ENCODE measurements at regions not wholly inside any gene's neighbourhood (a gene's known extent, or its start where the extent isn't known, plus 50 kb on each side); places are given as distances from the start of the nearest gene placed in this dataset.

DNA sequence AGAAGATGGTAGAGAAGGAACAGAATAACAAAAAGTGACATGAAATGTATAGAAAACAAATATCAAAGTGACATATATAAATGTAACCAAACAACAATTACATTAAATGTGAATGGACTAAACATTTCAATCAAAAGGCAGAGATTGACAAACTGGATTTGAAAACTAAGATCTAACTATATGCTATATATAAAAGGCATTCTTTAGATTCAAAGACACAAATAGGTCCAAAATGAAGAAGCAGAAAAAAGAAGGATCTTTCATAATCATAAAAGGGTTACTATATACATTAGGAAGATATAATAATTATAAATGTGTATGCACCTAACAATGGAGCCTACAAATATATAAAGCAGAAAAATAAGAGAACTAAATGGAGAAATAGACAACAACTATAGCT lies 183.7 kb downstream of the METTL4 start:
- no peak for TF ChIP-seq CTCF (IDR thresholded peaks at IDR 0.05; ENCODE audit: unreplicated experiment)
- H3K36me3 Mint-ChIP-seq (ENCODE audit: low read depth, unreplicated experiment), result no peaks in the 10 kb centered on the region
- H3K27ac Mint-ChIP-seq (ENCODE audit: unreplicated experiment), result no peak overlapping the region
- no peak overlapping the region for H3K4me3 Mint-ChIP-seq (ENCODE audit: unreplicated experiment)
- no peak for DNase-seq (ENCODE audit: low spot score)
- H3K9me3 Mint-ChIP-seq (ENCODE audit: unreplicated experiment), result no peaks in the 10 kb centered on the region
- no peaks in the 10 kb centered on the region for H3K4me1 Mint-ChIP-seq (ENCODE audit: unreplicated experiment)
- H3K27me3 Mint-ChIP-seq (ENCODE audit: unreplicated experiment), result no peaks in the 10 kb centered on the region

- H3K4me1 Mint-ChIP-seq (ENCODE audit: unreplicated experiment), result no peaks in the 10 kb centered on the region
- no peaks in the 10 kb centered on the region for H3K9me3 Mint-ChIP-seq (ENCODE audit: unreplicated experiment)
- no peaks in the 10 kb centered on the region for H3K36me3 Mint-ChIP-seq (ENCODE audit: low read depth, unreplicated experiment)
- H3K27ac Mint-ChIP-seq (ENCODE audit: unreplicated experiment), result no peak overlapping the region
- no peak overlapping the region for H3K4me3 Mint-ChIP-seq (ENCODE audit: unreplicated experiment)
- no peaks in the 10 kb centered on the region for H3K27me3 Mint-ChIP-seq (ENCODE audit: unreplicated experiment)
- DNase-seq (ENCODE audit: low spot score), result no peak
- TF ChIP-seq CTCF (IDR thresholded peaks at IDR 0.05; ENCODE audit: unreplicated experiment), result no peak
Measured at GRCh38 chr18:2390158-2390557, 181.1 kb downstream of the METTL4 start.

DNA sequence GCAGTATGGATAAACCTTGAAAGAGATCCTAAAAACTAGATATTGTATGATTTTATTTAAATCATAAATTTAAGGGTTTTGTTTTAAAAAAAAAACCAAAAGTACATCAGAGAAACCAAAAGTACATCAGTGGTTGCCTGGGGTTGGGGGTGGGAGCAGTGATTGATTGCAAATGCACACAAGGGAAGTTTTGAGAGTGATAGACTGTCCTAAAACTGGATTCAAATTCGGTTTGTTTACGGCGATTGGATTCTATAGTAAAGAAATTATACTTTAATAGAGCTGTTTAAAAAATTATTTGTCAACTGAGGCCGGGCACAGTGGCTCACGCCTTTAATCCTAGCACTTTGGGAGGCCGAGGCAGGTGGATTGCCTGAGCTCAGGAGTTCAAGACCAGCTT lies 179.8 kb downstream of the METTL4 start:
- no peaks in the 10 kb centered on the region for H3K36me3 Mint-ChIP-seq (ENCODE audit: low read depth, unreplicated experiment)
- H3K27ac Mint-ChIP-seq (ENCODE audit: unreplicated experiment), result no peak overlapping the region
- no peaks in the 10 kb centered on the region for H3K4me1 Mint-ChIP-seq (ENCODE audit: unreplicated experiment)
- no peaks in the 10 kb centered on the region for H3K9me3 Mint-ChIP-seq (ENCODE audit: unreplicated experiment)
- no peak for TF ChIP-seq CTCF (IDR thresholded peaks at IDR 0.05; ENCODE audit: unreplicated experiment)
- no peak for DNase-seq (ENCODE audit: low spot score)
- H3K27me3 Mint-ChIP-seq (ENCODE audit: unreplicated experiment), result no peaks in the 10 kb centered on the region
- H3K4me3 Mint-ChIP-seq (ENCODE audit: unreplicated experiment), result no peak overlapping the region

- Mint-ChIP-seq H3K4me1 (ENCODE audit: unreplicated experiment) (no peaks in the 10 kb centered on the region), H3K27me3 (ENCODE audit: unreplicated experiment) (no peaks in the 10 kb centered on the region), H3K36me3 (ENCODE audit: low read depth, unreplicated experiment) (no peaks in the 10 kb centered on the region)
Measured at GRCh38 chr18:2392446-2392845, 178.9 kb downstream of the METTL4 start.

GRCh38 chr18:2394684-2395083 lies 176.6 kb downstream of the METTL4 start:
- Mint-ChIP-seq H3K27ac (ENCODE audit: unreplicated experiment) (no peak overlapping the region), H3K36me3 (ENCODE audit: low read depth, unreplicated experiment) (no peaks in the 10 kb centered on the region), H3K9me3 (ENCODE audit: unreplicated experiment) (no peaks in the 10 kb centered on the region), H3K4me3 (ENCODE audit: unreplicated experiment) (no peak overlapping the region), H3K4me1 (ENCODE audit: unreplicated experiment) (no peaks in the 10 kb centered on the region), H3K27me3 (ENCODE audit: unreplicated experiment) (peaks cover 2% of the 10 kb centered on the region)
- no peak for DNase-seq (ENCODE audit: low spot score)
- TF ChIP-seq CTCF (IDR thresholded peaks at IDR 0.05; ENCODE audit: unreplicated experiment), result no peak

More at GRCh38 chr18:2392446-2392845, 178.9 kb downstream of the METTL4 start:
- Mint-ChIP-seq H3K9me3 (ENCODE audit: unreplicated experiment) (no peaks in the 10 kb centered on the region), H3K27ac (ENCODE audit: unreplicated experiment) (no peak overlapping the region), H3K4me3 (ENCODE audit: unreplicated experiment) (no peak overlapping the region)
- TF ChIP-seq CTCF (IDR thresholded peaks at IDR 0.05; ENCODE audit: unreplicated experiment), result no peak
- no peak for DNase-seq (ENCODE audit: low spot score)
